ENCODE measurements at regions not wholly inside any gene's neighbourhood (a gene's known extent, or its start where the extent isn't known, plus 50 kb on each side); places are given as distances from the start of the nearest gene placed in this dataset.

GRCh38 chr6:28775405-28776129 lies 148.2 kb downstream of the TRIM27 start:
- no peaks in the 10 kb centered on the region for H3K36me3 ChIP-seq

GRCh38 chr6:28776269-28777146 lies 147.3 kb downstream of the TRIM27 start:
- Histone ChIP-seq H3K27ac (no peak overlapping the region), H3K27me3 (peaks cover 4% of the 10 kb centered on the region), H3K9me3 (no peaks in the 10 kb centered on the region), H3K4me1 (no peaks in the 10 kb centered on the region), H3K36me3 (no peaks in the 10 kb centered on the region), H3K4me3 (no peak overlapping the region)
- intact Hi-C loops (cut with DNase I), result no loop called here
- TF ChIP-seq POLR2AphosphoS5 (IDR thresholded peaks at IDR 0.05; ENCODE audit: insufficient read depth in 1 of 2, low read depth in 1 of 2), result no peak
- no peak for TF ChIP-seq CTCF (IDR thresholded peaks at IDR 0.05)
- no peak for TF ChIP-seq POLR2A (IDR thresholded peaks at IDR 0.05)
- DNase-seq (ENCODE audit: extremely low spot score in 2 of 2), result no peak

More at GRCh38 chr6:28775405-28776129, 148.2 kb downstream of the TRIM27 start:
- no peak overlapping the region for H3K4me3 ChIP-seq
- no peak for TF ChIP-seq CTCF (IDR thresholded peaks at IDR 0.05)
- TF ChIP-seq POLR2A (IDR thresholded peaks at IDR 0.05), result no peak
- no peak for TF ChIP-seq POLR2AphosphoS5 (IDR thresholded peaks at IDR 0.05; ENCODE audit: insufficient read depth in 1 of 2, low read depth in 1 of 2)
- H3K27ac ChIP-seq, result no peak overlapping the region
- DNase-seq (ENCODE audit: extremely low spot score in 2 of 2), result no peak
- intact Hi-C loops (cut with DNase I), result no loop called here
- H3K27me3 ChIP-seq, result no peaks in the 10 kb centered on the region
- no peaks in the 10 kb centered on the region for H3K9me3 ChIP-seq
- no peaks in the 10 kb centered on the region for H3K4me1 ChIP-seq

GRCh38 chr6:28777147-28777461 lies 146.7 kb downstream of the TRIM27 start:
- no peaks in the 10 kb centered on the region for H3K9me3 ChIP-seq
- H3K4me1 ChIP-seq, result no peaks in the 10 kb centered on the region
- no peak for TF ChIP-seq POLR2AphosphoS5 (IDR thresholded peaks at IDR 0.05; ENCODE audit: insufficient read depth in 1 of 2, low read depth in 1 of 2)
- no peak for TF ChIP-seq POLR2A (IDR thresholded peaks at IDR 0.05)
- no peak for TF ChIP-seq CTCF (IDR thresholded peaks at IDR 0.05)
- no peak overlapping the region for H3K27ac ChIP-seq
- H3K27me3 ChIP-seq, result peaks cover 4% of the 10 kb centered on the region
- DNase-seq (ENCODE audit: extremely low spot score in 2 of 2), result no peak
- H3K4me3 ChIP-seq, result no peak overlapping the region
- intact Hi-C loops (cut with DNase I), result no loop called here
- H3K36me3 ChIP-seq, result no peaks in the 10 kb centered on the region

- intact Hi-C loops (cut with DNase I), result no loop called here
- no peak overlapping the region for H3K4me3 ChIP-seq
- no peaks in the 10 kb centered on the region for H3K4me1 ChIP-seq
- H3K27me3 ChIP-seq, result peaks cover 10% of the 10 kb centered on the region
- H3K27ac ChIP-seq, result no peak overlapping the region
- H3K36me3 ChIP-seq, result no peaks in the 10 kb centered on the region
- TF ChIP-seq POLR2AphosphoS5 (IDR thresholded peaks at IDR 0.05; ENCODE audit: insufficient read depth in 1 of 2, low read depth in 1 of 2), result no peak
- TF ChIP-seq CTCF (IDR thresholded peaks at IDR 0.05), result no peak
- TF ChIP-seq POLR2A (IDR thresholded peaks at IDR 0.05), result no peak
- H3K9me3 ChIP-seq, result no peaks in the 10 kb centered on the region
- no peak for DNase-seq (ENCODE audit: extremely low spot score in 2 of 2)
Observed at GRCh38 chr6:28782113-28782673, 141.6 kb downstream of the TRIM27 start.
